GM13976 (cell line): ENCODE measurements at regions not wholly inside any gene's neighbourhood (a gene's known extent, or its start where the extent isn't known, plus 50 kb on each side); places are given as distances from the start of the nearest gene placed in this dataset.

ENCODE experiments used
- DNase-seq: peaks from one replicate; pipeline ENCODE4 v3.0.0; 2012; ENCODE audit warnings: low spot score
- CTCF ChIP-seq: IDR thresholded peaks from 2 replicates; pipeline ENCODE4 v1.5.1; 2012; ENCODE audit warnings: borderline replicate concordance, mild to moderate bottlenecking; ENCODE audit not compliant: insufficient read depth; ENCODE audit errors: extremely low read depth, missing control alignments, control extremely low read depth
- in situ Hi-C: fragments of 300-500 bp; cut with MboI; formaldehyde crosslinking; loops from one replicate; pipeline ENCODE4 v1.12.0; 2022; ENCODE audit warnings: low sequenced_read_pairs, mixed read lengths, inconsistent platforms; ENCODE audit not compliant: unreplicated experiment

GRCh38 chr18:70931942-70932814 lies 643.3 kb downstream of the SOCS6 start:
- in situ Hi-C loops: loop anchor here (25.0 kb wide), 1 partner anchor 1605 kb away; the partner anchor contains the start of gene CBLN2
- DNase-seq: peak; percentile 10
- peak; percentile 33 for TF ChIP-seq CTCF

GRCh38 chr18:70920840-70921374 lies 632.1 kb downstream of the SOCS6 start:
- TF ChIP-seq CTCF: no peak
- DNase-seq: no peak
- in situ Hi-C loops: no loop called here

- no peak for DNase-seq
- in situ Hi-C loops: no loop called here
- no peak for TF ChIP-seq CTCF
These were observed 618.8 kb downstream of the SOCS6 start for GRCh38 chr18:70907673-70908072.

- in situ Hi-C loops: no loop called here
- no peak for TF ChIP-seq CTCF
- no peak for DNase-seq
These were observed 603.5 kb downstream of the SOCS6 start for GRCh38 chr18:70892381-70892780.

GRCh38 chr18:70870292-70870691 lies 581.4 kb downstream of the SOCS6 start:
- DNase-seq: no peak
- no peak for TF ChIP-seq CTCF
- in situ Hi-C loops: no loop called here

GRCh38 chr18:70848329-70848728 lies 559.5 kb downstream of the SOCS6 start:
- no peak for TF ChIP-seq CTCF
- DNase-seq: no peak
- in situ Hi-C loops: no loop called here
